ENCODE measurements at regions not wholly inside any gene's neighbourhood (a gene's known extent, or its start where the extent isn't known, plus 50 kb on each side); places are given as distances from the start of the nearest gene placed in this dataset.
A peak's percentile ranks its signal among the peaks of the same experiment; 100 is the strongest.
"Not testable (repeated sequence)": the region's sequence is repeated elsewhere in the genome, so short reads cannot be mapped to it uniquely, and the experiment has no call there.

DNA sequence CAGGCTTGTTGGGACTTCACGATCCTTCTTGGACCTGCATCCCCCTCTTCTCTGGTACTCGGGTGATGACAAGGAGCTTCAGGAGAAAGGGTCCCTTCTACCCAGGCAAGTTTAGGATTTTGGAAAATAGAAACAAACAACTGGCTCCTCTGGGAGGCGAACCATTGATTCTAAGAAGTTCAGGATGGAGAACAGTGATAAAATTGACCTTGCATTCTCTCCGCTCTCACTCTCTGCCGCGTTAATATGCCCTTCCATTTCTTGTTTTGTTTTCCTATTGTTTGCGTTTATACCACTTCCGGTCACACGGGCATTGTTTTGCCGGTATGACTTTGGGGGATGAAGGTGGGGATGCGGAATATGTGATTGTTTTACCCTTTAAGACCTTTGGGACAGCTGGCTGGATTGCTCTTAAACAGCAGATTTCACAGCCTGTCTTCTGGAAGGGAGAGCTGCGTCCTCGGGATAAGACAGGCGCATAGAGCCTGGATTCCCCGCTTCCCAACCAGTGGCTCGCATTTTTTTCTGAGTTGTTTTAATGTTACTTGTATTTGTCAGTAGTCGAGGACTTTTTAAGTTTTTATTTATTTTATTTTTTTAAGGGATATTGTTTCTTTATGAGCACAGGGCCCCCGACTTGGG, 144.3 kb upstream of the ZNF184 start:
- no peak for DNase-seq

DNA sequence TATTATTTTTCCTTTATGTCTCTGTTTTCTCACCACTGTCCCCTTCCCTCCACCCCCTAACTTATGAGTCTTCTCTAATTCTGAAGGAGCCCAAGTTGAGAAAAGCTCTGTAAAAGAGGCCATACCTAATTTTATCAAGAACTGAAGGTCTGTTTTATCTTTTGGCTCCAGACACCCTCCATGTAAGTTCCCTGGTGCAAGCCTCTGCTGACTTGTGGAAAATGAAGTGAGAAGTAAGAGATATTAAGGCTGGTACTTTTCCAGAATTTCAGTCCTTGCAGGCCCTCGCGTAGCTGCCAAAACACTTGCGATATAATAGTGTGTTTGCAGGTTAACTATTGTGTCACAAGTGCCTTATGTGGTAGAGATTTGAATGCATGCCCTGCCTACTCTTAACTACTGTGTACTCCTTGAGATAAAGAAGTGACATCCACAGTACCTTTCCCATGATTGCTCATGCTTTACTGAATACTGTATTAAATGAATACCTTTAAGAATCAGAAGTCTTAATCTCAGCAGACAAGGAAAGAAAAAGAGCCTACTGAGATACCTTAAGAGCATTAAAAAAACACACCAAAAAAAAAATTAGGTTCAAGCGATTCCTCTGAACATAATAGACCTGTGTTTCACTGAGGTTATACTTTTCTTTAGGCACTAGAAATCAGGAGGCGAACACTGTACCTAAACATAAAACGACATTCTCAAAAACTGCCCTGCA, 143.6 kb upstream of the ZNF184 start:
- no peak for DNase-seq

DNA sequence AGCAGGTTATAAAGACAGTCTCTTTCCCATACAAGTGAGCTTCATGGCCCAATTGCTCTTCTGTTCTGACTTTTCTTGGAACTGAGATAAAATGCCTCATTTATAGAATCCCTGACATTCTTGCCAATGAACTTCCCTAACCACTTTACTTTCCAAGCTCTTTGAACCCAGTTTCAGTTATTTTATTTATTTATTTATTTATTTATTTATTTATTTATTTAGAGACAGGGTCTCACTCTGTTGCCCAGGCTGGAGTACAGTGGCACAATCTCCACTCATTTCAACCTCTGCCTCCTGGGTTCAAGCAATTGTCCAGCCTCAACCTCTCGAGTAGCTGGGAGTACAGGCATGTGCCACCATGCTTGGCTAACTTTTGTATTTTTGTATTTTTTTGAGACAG, 138.5 kb upstream of the ZNF184 start:
- DNase-seq, result no peak

DNA sequence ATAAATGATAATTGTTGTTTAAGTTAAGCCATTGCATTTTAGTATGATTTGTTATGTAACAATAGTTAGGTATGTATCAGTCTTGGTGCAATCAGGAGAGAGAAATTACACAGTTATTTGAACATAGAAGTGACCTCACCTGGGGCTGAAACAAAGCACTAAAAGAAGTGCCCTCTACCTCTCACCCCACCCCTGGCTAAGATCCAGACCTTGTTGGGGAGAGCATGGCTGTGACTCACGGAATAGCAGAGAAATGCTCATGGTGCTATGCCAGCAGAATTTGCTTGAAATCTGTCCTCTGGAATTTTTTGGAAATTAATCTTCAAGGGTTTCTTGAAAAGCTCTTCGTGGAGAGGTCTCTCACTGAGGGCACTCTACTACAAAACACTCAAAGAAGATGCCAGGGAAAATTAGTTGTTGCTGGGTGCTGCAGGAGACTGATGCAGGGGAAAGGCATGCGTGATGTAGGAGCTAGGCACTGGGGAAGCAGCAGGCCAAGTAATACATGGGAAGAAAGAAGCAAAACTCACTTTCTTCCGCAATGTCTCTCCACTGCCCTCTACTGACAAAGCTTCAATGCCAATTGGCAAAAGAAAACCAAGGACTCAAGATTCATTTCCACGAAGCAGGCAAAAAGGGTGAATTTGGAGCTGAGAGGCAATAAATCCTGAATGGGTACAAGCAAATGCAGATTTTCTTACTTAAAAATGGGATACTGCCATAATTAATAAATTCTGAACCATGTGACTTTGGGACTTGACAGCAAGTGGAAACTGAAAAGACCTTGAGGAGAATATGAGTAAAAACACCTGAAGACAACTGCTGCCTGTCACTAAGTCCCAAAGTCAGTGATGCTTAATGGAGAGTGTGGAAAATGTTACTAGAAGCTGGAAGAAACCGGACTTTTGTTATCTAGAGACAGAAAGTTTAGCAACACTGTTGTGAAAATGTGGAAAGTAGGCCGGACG, 136.3 kb upstream of the ZNF184 start:
- no peak for DNase-seq

DNA sequence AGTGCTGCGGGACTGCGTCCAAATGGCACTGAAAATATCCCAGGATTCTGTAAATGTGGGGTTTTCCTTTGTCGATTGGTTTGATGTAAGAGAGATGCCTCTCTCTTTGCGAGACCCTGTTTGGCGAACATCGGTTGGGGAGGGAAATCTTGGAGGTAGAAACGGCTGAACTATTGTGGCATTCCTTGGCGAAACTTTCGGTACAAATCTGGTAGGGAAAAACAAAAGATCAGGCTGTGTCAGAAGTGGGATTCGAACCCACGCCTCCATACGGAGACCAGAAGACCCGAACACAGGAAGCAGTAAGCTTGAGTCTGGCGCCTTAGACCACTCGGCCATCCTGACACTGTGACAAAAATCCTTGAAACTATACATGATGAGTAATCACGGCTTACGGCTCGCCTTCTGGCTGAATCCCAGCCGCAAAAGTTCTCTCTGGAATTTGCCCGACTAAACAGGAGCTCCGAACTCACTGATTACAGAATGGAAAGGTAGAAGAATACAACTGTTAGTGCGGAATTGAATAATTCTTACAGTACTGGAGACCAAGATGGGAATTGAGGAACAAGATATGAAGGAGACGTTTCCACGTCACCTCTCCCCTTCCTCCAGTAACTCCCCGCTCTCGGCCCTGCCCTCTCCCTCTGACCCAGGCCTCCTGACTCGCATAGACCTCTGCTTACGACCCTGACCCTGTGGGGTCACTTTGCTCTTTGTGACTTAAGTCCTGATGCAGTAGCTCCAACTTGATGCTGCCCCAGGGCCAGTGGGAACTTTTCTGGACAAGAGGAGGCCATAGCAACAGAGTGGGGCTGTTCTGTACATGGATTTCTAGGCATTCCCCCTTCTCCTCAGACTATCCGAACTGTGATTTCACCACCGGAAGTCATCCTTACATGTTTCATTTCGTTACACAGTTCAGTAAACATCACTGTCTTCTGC, 132.8 kb upstream of the ZNF184 start:
- DNase-seq, result peak; percentile 56

DNA sequence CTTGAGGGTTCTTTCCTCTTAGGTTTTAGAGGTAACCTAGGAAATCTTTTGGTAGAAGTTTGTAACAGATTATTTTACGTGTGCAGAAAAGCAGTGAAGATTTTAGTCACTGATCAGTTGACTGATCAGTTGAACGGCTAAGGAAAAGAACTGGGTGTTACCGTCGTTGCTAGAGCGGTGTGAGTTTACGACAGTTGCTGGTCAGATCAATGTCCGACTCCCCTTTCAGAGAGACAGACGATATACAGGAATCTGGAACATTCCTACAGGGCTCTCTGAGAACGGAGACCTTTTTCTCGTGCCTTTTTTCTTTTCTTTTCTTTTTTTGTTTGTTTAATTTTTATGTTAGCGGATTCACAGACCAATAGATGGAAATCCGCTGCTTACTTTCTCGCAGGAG, 132.1 kb upstream of the ZNF184 start:
- DNase-seq, result no peak

DNA sequence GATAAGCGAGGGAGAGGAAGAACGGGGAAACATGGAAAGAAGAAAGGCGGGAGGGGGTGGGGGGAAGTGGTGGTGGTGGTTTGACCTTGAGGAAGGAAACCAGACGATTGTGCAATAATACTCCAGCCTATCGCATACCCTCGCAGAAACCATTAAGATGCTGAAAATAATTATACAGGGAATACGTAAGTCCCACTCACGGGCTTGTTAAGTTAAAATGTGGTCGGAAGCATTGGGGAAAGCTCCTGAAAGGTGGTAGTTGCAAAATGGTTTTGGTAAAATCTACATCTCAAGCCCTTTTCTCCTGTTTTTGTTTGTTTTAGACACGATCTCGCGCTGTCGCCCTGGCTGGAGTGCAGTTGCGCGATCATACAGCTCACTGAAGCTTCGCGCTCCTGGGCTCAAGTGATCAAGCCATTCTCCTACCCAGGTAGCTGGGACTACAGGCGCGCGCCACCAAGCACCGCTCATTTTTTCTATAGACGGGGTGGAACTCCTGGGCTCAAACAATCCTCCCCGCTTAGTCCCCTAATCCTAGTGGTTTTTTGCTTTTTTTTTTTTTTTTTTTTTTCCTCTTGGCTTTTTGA, 128.9 kb upstream of the ZNF184 start:
- no peak for DNase-seq

DNA sequence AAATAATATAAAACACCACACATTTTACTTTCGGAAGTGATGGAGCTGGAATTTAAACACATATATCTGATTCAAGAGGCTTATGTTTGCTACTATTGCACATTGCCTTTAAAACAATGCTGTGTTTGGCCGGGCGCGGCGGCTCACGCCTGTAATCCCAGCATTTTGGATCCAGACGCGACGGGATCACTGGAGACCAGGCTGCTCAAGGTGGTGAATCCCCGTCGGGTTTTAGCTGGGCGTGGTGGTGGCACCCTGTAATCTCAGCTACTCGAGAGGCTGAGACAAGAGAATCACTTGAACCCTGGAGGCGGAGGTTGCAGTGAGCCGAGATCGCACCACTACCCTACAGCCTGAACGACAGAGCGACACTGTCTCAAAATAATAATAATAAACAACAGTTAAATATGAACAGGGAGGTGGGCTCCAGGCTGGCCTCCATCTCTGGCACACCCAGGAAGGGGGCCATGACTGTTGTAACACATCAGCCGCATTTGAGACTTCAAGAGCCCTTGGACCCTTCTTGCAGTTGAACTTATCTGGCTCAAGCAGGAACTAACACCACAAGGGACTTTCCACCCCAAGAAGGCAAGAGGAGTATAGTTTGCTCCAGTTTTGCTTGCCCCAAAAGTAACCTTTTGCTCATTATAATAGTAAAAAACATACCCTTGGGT, 127.1 kb upstream of the ZNF184 start:
- DNase-seq, result no peak

DNA sequence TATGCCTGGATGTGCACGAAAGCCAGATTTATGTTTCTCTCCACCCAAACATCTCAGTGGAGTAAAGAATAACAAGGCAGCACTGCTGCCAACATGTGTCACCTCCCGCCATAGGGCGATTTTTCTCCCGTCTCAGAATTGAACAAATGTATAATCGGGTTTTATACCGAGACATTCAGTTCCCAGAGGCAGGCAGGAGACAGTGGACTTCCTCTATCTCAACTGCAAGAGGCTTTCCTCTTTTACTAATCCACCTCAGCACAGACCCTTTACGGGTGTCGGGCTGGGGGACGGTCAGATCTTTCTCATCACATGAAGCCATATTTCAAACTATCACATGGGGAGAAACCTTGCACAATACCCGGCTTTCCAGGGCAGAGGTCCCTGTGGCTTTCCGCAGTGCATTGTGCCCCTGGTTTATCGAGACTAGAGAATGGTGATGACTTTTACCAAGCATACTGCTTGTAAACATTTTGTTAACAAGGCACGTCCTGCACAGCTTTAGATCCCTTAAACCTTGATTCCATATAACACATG, 124.2 kb upstream of the ZNF184 start:
- not testable (repeated sequence) for DNase-seq

DNA sequence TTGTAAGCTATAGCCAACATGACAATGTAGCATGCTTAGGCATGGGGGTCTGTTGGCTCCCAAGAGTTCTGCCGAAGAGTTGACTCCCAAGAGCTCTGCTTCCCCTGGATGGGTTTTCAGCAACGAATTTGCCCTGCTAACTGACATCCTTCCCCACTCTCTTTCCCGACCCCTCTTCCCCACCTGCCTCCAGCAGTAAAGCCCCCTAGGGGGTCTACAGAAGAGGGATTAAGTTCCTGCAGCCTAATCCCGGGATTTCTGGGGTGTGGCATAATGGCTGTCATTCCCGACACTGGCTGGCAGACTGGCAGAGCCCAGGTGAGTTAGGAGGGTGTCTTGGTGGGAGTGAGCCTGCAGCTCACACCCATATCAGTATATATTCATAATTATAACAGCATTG, 121.0 kb upstream of the ZNF184 start:
- no peak for DNase-seq

DNA sequence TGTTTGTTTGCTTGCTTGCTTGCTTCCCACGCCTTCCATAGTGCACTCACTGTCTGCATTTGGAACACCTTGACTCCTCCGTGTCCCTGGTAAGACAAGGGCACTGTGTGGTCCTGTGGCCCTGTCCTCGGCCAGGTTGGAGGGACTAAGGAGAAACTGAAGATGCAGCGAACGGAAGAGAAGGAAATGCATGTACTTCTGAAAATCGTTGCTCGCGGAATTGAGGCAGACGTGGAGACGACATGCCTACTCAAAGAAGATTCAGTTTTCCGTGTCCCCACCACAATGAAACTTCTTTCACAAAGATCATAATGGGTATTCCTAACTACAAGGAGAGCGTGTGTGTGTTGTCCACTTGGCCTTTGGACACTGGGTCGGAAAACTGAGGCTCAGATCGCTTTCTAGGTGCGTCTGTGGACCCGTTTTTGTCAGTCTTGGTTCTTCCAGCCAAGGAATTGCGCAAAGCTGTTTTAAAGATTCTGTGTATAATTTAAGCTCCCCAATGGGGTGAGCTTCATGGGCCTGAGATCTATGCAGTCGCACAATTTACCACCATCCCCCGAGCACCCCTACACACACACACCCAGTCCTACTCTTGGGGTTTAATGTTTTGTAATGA, 120.4 kb upstream of the ZNF184 start:
- DNase-seq, result no peak

DNA sequence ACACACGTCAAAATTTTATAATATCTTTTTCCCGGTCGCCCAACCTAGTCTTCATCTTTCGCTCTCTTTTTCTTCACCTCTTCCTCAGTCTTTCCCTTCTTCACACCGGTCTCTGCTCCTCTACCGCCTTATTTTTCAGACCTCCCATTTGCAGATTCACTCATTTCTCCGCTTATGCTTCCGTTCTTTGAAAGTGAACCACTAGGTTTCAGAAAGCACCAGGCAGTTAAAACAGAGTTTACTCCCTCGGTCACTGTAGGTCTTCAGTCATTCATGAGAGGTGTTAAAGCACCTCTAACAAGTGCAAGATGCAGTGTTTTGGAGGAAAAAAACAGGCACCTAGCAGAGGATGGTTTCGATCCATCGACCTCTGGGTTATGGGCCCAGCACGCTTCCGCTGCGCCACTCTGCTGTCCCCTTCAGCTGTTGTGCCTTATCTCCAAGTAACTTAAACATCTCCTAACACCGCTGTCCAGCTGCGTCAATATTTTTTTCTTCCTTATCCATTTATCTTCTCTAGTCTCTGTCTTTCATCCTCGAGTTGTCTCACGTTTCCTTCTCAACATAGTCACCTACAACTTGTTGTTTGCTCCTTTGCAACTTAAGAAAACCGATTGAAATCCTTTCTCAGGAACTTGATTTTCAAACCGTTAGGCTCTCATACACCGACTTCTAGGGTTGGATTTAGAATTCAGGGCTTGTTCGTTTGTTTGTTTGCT, 119.7 kb upstream of the ZNF184 start:
- peak; percentile 71 for DNase-seq

DNA sequence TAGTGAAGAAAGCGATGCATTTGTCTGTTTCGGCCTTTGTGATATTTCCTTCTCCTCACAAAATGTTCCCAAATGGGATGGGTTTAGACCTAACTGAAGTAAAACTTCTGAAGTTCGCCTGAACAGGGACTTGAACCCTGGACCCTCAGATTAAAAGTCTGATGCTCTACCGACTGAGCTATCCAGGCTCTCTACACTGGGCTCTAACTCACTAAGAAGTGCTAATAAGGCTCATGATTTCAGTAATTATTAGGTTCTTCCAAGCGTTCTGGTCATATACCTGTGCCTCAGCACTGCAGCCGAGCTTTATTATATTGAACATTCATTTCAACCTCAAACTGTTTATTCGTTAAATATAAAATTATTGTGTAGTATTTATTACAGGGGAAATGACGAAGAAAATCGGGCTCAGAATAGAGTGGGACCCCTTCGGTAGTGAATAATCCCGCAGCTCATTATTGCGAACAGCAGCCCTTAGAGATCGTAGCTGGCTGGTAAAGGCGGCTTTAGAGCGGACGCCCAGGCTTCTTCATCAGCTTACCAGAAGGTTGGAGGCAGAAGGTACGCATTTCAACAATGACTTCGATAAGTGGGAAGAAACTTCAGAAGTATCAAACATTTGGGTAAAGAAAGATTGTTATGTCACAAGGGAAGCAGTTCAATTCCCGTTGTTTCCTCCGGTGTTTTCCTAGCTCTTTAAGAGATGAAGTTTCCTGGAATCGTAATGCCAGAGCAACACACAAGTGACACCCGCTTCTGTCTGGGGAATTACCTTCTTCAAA, 119.0 kb upstream of the ZNF184 start:
- DNase-seq, result peak; percentile 41

DNA sequence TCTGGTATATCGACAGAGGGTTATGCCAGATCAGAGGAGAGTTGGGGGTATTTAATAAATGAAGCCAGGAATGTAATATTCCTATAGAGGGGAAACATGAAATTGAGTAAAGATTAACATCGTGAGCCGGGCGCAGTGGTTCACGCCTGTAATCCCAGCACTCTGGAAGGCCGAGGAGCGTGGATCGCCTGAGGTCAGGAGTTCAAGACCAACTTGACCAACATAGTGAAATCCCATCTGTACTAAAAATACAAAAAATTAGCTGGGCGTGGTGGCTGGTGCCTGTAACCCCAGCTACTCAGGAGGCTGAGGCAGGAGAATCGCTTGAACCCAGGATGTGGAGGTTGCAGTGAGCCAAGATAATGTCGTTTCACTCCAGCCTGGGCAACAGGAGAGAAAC, 112.4 kb upstream of the ZNF184 start:
- not testable (repeated sequence) for DNase-seq

DNA sequence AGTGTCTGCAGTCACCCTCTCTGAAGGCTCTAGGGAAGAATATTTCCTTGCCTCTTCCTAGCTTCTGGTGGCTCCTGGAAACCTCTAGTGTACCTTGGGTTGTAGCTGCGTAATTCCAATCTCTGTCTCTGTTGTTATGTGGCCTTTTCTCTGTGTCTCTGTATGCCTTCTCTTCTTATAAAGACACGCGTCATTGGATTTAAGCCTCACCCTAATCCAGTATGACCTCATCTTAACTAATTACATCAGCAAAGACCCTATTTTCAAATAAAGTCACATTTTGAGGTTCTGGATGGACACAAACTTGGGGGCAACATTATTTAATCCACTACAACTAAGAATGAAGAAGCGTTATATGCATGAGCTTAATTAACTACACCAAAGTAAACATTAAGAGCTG, 111.4 kb upstream of the ZNF184 start:
- no peak for DNase-seq

DNA sequence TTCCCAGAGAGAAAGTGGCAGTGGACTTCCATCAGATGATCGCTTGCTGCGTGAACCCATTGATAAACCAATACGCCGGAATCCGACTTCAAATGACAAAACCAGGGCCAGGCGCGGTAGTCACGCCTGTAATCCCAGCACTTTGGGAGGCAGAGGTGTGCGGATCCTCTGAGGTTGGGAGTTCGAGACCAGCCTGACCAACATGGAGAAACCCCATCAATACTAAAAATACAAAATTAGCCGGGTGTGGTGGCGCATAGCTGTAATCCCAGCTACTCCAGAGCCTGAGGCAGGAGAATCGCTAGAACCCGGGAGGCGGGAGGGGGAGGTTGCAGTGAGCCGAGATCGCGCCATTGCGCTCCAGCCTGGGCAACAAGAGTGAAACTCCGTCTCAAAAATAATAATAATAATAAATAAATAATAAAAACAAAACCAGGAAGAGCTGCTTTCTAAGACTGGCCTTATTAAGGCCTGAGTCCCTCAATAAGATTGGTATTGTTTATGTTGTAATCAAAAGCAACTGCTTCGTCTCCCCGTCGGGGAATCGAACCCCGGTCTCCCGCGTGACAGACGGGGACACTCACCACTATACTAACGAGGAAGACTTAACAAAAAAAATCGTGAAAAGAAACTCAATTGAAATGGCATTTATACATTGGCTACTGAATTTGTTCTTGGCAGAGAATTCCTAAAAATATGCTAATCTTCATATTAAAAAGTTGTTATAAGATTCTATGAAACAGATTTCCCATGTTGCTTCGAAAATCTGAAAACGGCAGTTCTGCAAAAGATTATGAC, 110.2 kb upstream of the ZNF184 start:
- DNase-seq, result peak; percentile 85

DNA sequence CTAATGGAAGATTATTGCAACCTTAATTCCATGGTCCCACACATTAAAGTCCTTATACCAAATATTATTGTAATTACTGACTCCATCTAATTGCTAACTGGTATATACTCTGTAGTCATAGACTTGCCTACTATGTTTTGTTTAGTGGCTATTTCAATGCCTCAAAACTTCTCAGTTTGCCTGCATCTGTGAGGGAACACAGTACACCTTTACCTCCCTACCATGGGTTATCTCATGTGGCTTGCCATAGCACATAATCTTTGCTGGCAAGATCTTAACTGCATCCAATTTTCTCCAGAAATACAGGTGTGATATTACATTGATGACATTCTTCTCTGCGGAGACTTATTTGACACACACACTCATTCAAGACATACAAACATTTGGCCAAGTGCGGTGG, 107.1 kb upstream of the ZNF184 start:
- no peak for DNase-seq

DNA sequence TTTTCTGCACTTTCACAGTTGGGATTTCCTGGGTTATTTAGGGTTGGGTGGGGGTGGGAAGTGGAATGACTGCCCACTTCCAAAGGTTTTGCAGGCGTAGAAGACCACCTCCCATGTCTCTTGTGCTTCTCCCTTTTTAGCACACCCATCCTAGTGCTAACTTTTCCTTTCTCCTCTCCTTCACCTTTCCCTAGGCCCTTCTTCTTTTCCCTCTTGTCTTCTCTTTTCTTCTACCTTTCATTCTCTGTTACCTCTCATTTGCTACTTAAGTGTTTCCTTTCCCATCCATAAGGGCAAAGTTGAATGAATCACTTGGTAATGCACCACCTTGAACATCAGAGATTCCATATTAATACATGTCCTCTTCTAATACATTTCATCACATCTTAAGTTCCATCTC, 105.0 kb upstream of the ZNF184 start:
- DNase-seq, result no peak
